Bone marrow (tissue), 2 donors: ENCODE measurements at regions not wholly inside any gene's neighbourhood (a gene's known extent, or its start where the extent isn't known, plus 50 kb on each side); places are given as distances from the start of the nearest gene placed in this dataset.
"Not testable (repeated sequence)": the region's sequence is repeated elsewhere in the genome, so short reads cannot be mapped to it uniquely, and the experiment has no call there.

Source experiments
- DNase-seq, 2 donors: peaks; one replicate each; lab custom pipeline; 2025; lab: John Stamatoyannopoulos, UW

GRCh38 chr5:126098330-126099017 lies 324.7 kb upstream of the GRAMD2B start:
- DNase-seq: no peak

- DNase-seq: no peak
Measured at GRCh38 chr5:126099077-126099476, 324.1 kb upstream of the GRAMD2B start.

GRCh38 chr5:126100767-126101166 lies 322.4 kb upstream of the GRAMD2B start:
- DNase-seq: no peak

GRCh38 chr5:126101901-126102300 lies 321.3 kb upstream of the GRAMD2B start:
- DNase-seq: no peak

- DNase-seq: no peak
Measured at GRCh38 chr5:126103050-126103449, 320.2 kb upstream of the GRAMD2B start.

GRCh38 chr5:126103868-126104267 lies 319.3 kb upstream of the GRAMD2B start:
- no peak for DNase-seq

- no peak for DNase-seq
Measured at GRCh38 chr5:126104341-126104740, 318.9 kb upstream of the GRAMD2B start.

- no peak for DNase-seq
Measured at GRCh38 chr5:126104951-126105350, 318.3 kb upstream of the GRAMD2B start.

GRCh38 chr5:126106029-126106428 lies 317.2 kb upstream of the GRAMD2B start:
- DNase-seq: no peak

- no peak for DNase-seq
Measured at GRCh38 chr5:126107381-126107780, 315.8 kb upstream of the GRAMD2B start.

GRCh38 chr5:126108470-126108869 lies 314.7 kb upstream of the GRAMD2B start:
- DNase-seq: no peak

- no peak for DNase-seq
Measured at GRCh38 chr5:126115059-126115629, 308.1 kb upstream of the GRAMD2B start.

GRCh38 chr5:126117044-126117443 lies 306.2 kb upstream of the GRAMD2B start:
- no peak for DNase-seq

- DNase-seq: no peak
Measured at GRCh38 chr5:126119887-126120442, 303.2 kb upstream of the GRAMD2B start.

GRCh38 chr5:126120939-126121338 lies 302.3 kb upstream of the GRAMD2B start:
- no peak for DNase-seq

- no peak for DNase-seq
Measured at GRCh38 chr5:126122942-126123341, 300.3 kb upstream of the GRAMD2B start.

- no peak for DNase-seq
Measured at GRCh38 chr5:126124706-126125345, 298.4 kb upstream of the GRAMD2B start.

- DNase-seq: no peak
Measured at GRCh38 chr5:126125407-126125806, 297.8 kb upstream of the GRAMD2B start.

GRCh38 chr5:126126574-126126973 lies 296.6 kb upstream of the GRAMD2B start:
- no peak for DNase-seq

GRCh38 chr5:126127371-126127770 lies 295.8 kb upstream of the GRAMD2B start:
- DNase-seq: not testable (repeated sequence)

- DNase-seq: no peak
Measured at GRCh38 chr5:126129431-126129830, 293.8 kb upstream of the GRAMD2B start.

GRCh38 chr5:126133424-126133823 lies 289.8 kb upstream of the GRAMD2B start:
- no peak for DNase-seq

- no peak for DNase-seq
Measured at GRCh38 chr5:126137891-126138280, 285.3 kb upstream of the GRAMD2B start.
